ENCODE measurements at regions not wholly inside any gene's neighbourhood (a gene's known extent, or its start where the extent isn't known, plus 50 kb on each side); places are given as distances from the start of the nearest gene placed in this dataset.

DNA sequence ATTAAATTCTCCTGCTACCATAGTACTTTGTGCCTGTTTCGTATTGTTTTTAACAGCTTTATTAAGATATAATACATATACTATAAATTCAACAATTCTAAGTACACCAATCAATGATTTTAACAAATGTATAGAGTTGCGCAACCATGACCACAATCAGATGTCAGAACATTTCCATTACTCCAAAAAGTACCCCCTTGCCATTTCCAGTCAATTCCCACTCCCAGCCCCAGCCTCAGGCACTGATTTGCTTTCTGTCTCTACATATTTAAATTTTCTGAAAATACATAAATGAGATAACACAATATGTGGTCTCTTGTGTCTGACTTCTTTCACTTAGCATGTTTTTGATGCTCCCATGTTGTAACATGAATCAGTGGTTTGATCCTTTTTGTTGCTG lies 193.9 kb downstream of the FIGN start:
- H3K4me3 ChIP-seq (ENCODE audit: control insufficient read depth, low read depth, low read length) = no peak overlapping the region
- no peak for TF ChIP-seq CTCF (conservative IDR thresholded peaks at IDR 0.05; ENCODE audit: control insufficient read depth, insufficient read depth, low read depth, low read length)
- DNase-seq (ENCODE audit: low read depth) = no peak

DNA sequence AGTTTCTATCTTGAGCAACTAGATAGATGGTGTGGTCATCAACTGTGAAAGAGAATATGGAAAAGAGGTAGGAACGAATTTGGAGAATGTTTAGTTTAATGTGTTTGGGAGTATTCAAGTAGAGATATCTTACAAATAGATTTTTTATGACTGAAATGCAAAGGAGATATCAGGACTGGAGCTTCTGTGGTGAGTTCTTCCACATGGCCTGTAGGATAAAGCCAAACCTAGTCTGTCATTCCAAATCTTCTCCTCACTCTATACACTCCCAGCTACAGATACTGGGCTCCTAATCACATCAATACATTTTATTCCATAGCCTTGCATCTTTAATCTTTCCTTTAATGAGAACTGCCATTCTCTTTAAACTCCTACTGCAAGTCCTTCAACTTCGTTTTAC lies 194.3 kb downstream of the FIGN start:
- no peak overlapping the region for H3K4me3 ChIP-seq (ENCODE audit: control insufficient read depth, low read depth, low read length)
- no peak for DNase-seq (ENCODE audit: low read depth)
- TF ChIP-seq CTCF (conservative IDR thresholded peaks at IDR 0.05; ENCODE audit: control insufficient read depth, insufficient read depth, low read depth, low read length) = no peak

DNA sequence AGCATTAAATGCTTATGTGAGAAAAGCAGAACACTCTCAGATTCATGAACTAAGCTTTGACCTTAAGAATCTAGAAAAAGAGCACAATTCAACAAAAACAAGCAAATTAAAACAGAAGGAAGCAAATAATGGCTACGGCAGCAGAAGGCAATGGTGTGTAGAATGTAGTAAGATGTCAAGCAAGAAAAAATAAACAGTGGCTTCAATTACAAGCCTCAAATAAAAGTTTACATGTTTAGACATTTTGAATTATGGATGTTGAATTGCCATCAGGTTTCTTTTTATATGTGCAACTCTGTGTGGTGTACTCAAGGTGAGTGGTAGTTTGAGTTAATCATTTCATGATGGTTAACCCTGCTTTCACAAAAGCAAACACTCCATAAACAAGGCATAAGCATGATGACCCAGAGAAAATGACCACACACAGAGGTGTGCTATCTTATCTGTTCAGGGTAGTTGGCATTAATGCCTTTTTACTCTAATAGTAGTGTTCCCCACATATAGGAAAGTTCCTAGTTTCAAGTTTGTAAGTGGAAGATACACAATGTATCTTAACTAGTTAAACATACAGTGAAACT lies 207.1 kb downstream of the FIGN start:
- DNase-seq (ENCODE audit: low read depth) = no peak
- H3K4me3 ChIP-seq (ENCODE audit: control insufficient read depth, low read depth, low read length) = no peak overlapping the region
- TF ChIP-seq CTCF (conservative IDR thresholded peaks at IDR 0.05; ENCODE audit: control insufficient read depth, insufficient read depth, low read depth, low read length) = no peak

DNA sequence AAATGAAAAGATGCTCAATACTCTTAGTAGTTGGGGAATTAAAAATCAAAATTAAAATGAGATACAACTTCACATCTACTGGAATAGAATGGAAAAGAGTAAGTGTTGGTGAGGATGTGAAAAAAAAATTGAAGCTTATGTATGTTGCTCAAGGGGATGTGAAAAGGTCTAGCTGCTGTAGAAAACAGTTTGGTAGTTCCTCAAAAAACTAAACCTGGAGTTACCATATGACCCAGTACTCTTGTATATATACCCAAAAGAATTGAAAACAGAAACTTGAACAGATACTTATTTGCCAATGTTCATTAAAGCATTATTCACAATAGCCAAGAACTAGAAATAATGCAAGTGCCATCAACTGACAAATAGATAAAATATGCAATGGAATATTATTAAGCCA lies 208.4 kb downstream of the FIGN start:
- no peak overlapping the region for H3K4me3 ChIP-seq (ENCODE audit: control insufficient read depth, low read depth, low read length)
- no peak for DNase-seq (ENCODE audit: low read depth)
- TF ChIP-seq CTCF (conservative IDR thresholded peaks at IDR 0.05; ENCODE audit: control insufficient read depth, insufficient read depth, low read depth, low read length) = no peak

DNA sequence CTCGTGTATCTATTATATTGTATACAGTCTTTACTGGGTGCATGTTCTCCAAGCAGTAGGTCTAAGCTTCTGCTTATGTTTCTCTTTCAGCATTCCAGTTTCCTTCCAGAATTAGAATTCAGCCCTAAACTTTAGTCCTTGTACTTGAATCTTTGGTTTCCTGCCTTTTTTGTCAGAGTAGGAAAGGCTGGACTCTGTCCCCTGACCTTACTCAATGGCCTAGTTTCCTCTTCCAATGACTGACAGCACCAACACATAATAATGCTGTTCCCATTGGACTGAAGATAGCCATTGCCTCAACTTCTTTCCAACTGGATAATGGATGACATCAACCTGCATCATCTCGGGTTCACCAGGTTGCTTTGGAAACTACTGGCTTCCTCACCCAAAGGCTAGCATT lies 217.0 kb downstream of the FIGN start:
- H3K4me3 ChIP-seq (ENCODE audit: control insufficient read depth, low read depth, low read length) = no peak overlapping the region
- DNase-seq (ENCODE audit: low read depth) = no peak
- no peak for TF ChIP-seq CTCF (conservative IDR thresholded peaks at IDR 0.05; ENCODE audit: control insufficient read depth, insufficient read depth, low read depth, low read length)

DNA sequence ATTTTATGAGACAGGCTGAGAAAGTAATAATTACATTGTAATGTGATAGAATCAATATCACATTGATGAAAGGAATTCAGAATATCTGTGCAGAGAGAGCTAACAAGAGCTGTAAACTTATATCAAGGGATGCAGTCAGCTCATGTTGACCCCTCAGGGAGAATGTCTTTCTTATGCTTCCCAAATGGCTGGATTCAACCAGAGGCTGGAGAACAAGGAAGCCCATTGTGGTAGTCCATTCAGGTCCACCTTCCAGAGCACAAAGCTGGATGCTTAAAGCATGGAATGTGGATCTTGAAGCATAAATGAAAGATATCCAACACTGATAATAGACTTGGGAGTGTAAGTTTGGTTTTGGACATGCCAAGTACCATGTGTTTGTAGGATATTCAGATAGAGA lies 220.0 kb downstream of the FIGN start:
- no peak for TF ChIP-seq CTCF (conservative IDR thresholded peaks at IDR 0.05; ENCODE audit: control insufficient read depth, insufficient read depth, low read depth, low read length)
- no peak overlapping the region for H3K4me3 ChIP-seq (ENCODE audit: control insufficient read depth, low read depth, low read length)
- DNase-seq (ENCODE audit: low read depth) = no peak

DNA sequence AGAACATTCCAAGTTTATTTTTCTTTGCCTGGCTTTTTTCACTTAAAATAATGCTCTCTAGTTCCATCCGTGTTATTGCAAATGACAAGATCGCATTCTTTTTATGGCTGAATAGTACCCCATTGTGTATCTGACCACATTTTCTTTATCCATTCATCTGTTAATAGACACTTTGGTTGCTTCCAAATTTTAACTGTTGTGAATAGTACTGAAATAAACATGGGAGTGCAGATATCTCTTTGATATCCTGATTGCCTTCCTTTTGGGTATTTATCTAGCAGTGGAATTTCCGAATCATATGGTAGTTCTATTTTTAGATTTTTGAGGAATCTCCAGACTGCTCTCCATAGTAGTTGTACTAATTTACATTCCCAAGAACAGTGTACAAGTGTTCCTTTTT lies 230.5 kb downstream of the FIGN start:
- DNase-seq (ENCODE audit: low read depth) = no peak
- TF ChIP-seq CTCF (conservative IDR thresholded peaks at IDR 0.05; ENCODE audit: control insufficient read depth, insufficient read depth, low read depth, low read length) = no peak
- H3K4me3 ChIP-seq (ENCODE audit: control insufficient read depth, low read depth, low read length) = no peak overlapping the region

All from fibroblast of mammary gland (primary cell).